Neutrophil (primary cell): ENCODE measurements at regions not wholly inside any gene's neighbourhood (a gene's known extent, or its start where the extent isn't known, plus 50 kb on each side); places are given as distances from the start of the nearest gene placed in this dataset.

Experiments used
- H3K27ac ChIP-seq: fragments of 200-600 bp; sonication (generic); 2 replicates; pipeline ENCODE4 v1.5.1; 2016; ENCODE audit warnings: mild to moderate bottlenecking, moderate library complexity
- H3K27me3 ChIP-seq: fragments of 200-600 bp; sonication (generic); 2 replicates; pipeline ENCODE4 v1.6.0; 2016; ENCODE audit warnings: mild to moderate bottlenecking
- H3K36me3 ChIP-seq: fragments of 200-600 bp; sonication (generic); 2 replicates; pipeline ENCODE4 v1.5.1; 2017
- H3K4me1 ChIP-seq, 2 experiments: fragments of 200-600 bp in 1 of 2; sonication (generic) in 1 of 2; 1 replicate in 1 of 2; 2 replicates in 1 of 2; pipeline versions ENCODE4 v1.5.1 to v1.6.1; 2013 to 2016; ENCODE audit warnings: low read depth in 1 of 2, low read length in 1 of 2, mild to moderate bottlenecking in 1 of 2, moderate library complexity in 1 of 2; ENCODE audit not compliant: control insufficient read depth in 1 of 2, insufficient read depth in 1 of 2
- H3K4me3 ChIP-seq, 2 experiments: fragments of 200-600 bp in 1 of 2; sonication (generic) in 1 of 2; 1 replicate in 1 of 2; 2 replicates in 1 of 2; pipeline ENCODE4 v1.5.1; 2013 to 2016; ENCODE audit warnings: low read depth in 1 of 2, low read length in 1 of 2, mild to moderate bottlenecking in 1 of 2, moderate library complexity in 1 of 2
- H3K9me3 ChIP-seq: fragments of 200-600 bp; sonication (generic); 2 replicates; pipeline ENCODE4 v1.5.1; 2016
- CTCF ChIP-seq: fragments of 200-600 bp; sonication (generic); IDR thresholded peaks from 2 replicates; pipeline ENCODE4 v1.5.1; 2016; ENCODE audit warnings: antibody characterized with exemption

GRCh38 chr1:53383136-53383870, 55.4 kb upstream of the LRP8 start:
- no peaks in the 10 kb centered on the region for H3K9me3 ChIP-seq
- H3K4me1 ChIP-seq: no peaks in the 10 kb centered on the region
- no peak overlapping the region for H3K27ac ChIP-seq
- H3K36me3 ChIP-seq: no peaks in the 10 kb centered on the region
- no peak for TF ChIP-seq CTCF
- no peaks in the 10 kb centered on the region for H3K27me3 ChIP-seq
- H3K4me3 ChIP-seq: no peak overlapping the region

DNA sequence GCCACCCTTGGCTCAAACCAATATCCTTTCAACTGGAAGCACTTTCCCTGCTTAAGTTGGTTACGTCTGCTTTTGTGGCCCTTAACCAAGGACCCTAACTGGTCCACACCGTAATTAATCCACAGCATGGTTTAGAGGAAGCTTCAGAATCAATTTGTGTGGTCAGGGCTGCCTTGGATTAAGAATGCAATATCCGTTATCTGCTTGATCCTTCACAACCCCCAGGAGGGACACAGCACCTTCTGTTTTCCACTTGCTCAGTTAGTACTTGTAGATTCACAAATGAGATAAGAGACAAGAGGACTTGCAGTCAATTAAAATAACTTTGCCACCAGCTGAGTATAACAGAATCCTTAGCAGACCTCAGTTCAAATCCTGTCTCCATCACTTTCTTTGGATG, 56.9 kb upstream of the LRP8 start:
- H3K27ac ChIP-seq: no peak overlapping the region
- H3K27me3 ChIP-seq: no peaks in the 10 kb centered on the region
- no peaks in the 10 kb centered on the region for H3K9me3 ChIP-seq
- H3K4me3 ChIP-seq: no peak overlapping the region
- H3K4me1 ChIP-seq: no peaks in the 10 kb centered on the region
- no peaks in the 10 kb centered on the region for H3K36me3 ChIP-seq
- no peak for TF ChIP-seq CTCF

- H3K9me3 ChIP-seq: no peaks in the 10 kb centered on the region
- H3K27me3 ChIP-seq: no peaks in the 10 kb centered on the region
- no peak overlapping the region for H3K4me3 ChIP-seq
- H3K27ac ChIP-seq: no peak overlapping the region
- no peak for TF ChIP-seq CTCF
- no peaks in the 10 kb centered on the region for H3K36me3 ChIP-seq
- H3K4me1 ChIP-seq: no peaks in the 10 kb centered on the region
Observed at GRCh38 chr1:53385276-53386225, 57.7 kb upstream of the LRP8 start.

- H3K4me1 ChIP-seq: no peaks in the 10 kb centered on the region
- no peak overlapping the region for H3K4me3 ChIP-seq
- no peaks in the 10 kb centered on the region for H3K36me3 ChIP-seq
- H3K27ac ChIP-seq: no peak overlapping the region
- H3K27me3 ChIP-seq: no peaks in the 10 kb centered on the region
- no peaks in the 10 kb centered on the region for H3K9me3 ChIP-seq
- no peak for TF ChIP-seq CTCF
Observed at GRCh38 chr1:53388963-53389362, 61.1 kb upstream of the LRP8 start.

DNA sequence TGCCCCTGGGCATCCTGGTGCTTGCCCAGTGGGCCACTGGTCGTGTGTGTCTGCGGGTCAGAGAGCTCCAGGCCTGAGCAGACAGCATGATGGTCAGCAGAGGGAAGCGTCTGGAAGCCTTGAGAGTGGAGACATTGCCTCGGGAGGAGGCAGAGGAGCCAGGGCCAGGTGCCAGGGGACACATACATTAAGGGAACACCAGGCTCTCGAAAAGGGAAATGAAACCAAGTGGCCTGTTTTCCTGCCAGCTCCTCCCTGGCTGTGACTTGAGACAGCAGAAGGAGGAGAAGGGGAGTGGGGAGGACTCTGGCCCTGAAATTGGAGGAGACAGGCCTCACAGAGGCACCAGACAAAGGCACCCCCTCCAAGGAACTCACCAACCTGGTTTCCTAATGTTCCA, 62.4 kb upstream of the LRP8 start:
- Histone ChIP-seq H3K4me3 (no peak overlapping the region), H3K36me3 (no peaks in the 10 kb centered on the region), H3K27me3 (no peaks in the 10 kb centered on the region), H3K4me1 (no peaks in the 10 kb centered on the region), H3K9me3 (no peaks in the 10 kb centered on the region), H3K27ac (no peak overlapping the region)
- no peak for TF ChIP-seq CTCF
